ENCODE measurements at regions not wholly inside any gene's neighbourhood (a gene's known extent, or its start where the extent isn't known, plus 50 kb on each side); places are given as distances from the start of the nearest gene placed in this dataset.

GRCh38 chr1:57530206-57530910 lies 106.5 kb upstream of the DAB1 start:
- no peak for DNase-seq

GRCh38 chr1:57522575-57522974 lies 98.7 kb upstream of the DAB1 start:
- DNase-seq, result no peak

- no peak for DNase-seq
These were observed 97.1 kb upstream of the DAB1 start for GRCh38 chr1:57520743-57521515.

- DNase-seq, result no peak
These were observed 94.6 kb upstream of the DAB1 start for GRCh38 chr1:57518496-57518895.

GRCh38 chr1:57517587-57518374 lies 93.9 kb upstream of the DAB1 start:
- no peak for DNase-seq

GRCh38 chr1:57512386-57512785 lies 88.5 kb upstream of the DAB1 start:
- no peak for DNase-seq

GRCh38 chr1:57506941-57507340 lies 83.1 kb upstream of the DAB1 start:
- no peak for DNase-seq

- no peak for DNase-seq
These were observed 79.5 kb upstream of the DAB1 start for GRCh38 chr1:57503337-57503736.

- no peak for DNase-seq
These were observed 76.4 kb upstream of the DAB1 start for GRCh38 chr1:57500136-57500830.

GRCh38 chr1:57494530-57495079 lies 70.7 kb upstream of the DAB1 start:
- DNase-seq, result no peak

- DNase-seq, result no peak
These were observed 68.8 kb upstream of the DAB1 start for GRCh38 chr1:57492586-57493226.

GRCh38 chr1:57489358-57490036 lies 65.6 kb upstream of the DAB1 start:
- no peak for DNase-seq

- DNase-seq, result no peak
These were observed 61.8 kb upstream of the DAB1 start for GRCh38 chr1:57485643-57486042.

GRCh38 chr1:57483954-57484353 lies 60.1 kb upstream of the DAB1 start:
- DNase-seq, result no peak

- no peak for DNase-seq
These were observed 55.6 kb upstream of the DAB1 start for GRCh38 chr1:57479471-57479870.

GRCh38 chr1:57475366-57475765 lies 51.5 kb upstream of the DAB1 start:
- DNase-seq, result no peak

- DNase-seq, result no peak
These were observed 50.4 kb upstream of the DAB1 start for GRCh38 chr1:57474137-57474750.
